IPS DF 6.9 (cell line): ENCODE measurements at regions not wholly inside any gene's neighbourhood (a gene's known extent, or its start where the extent isn't known, plus 50 kb on each side); places are given as distances from the start of the nearest gene placed in this dataset.

Experiments
- DNase-seq: peaks from one replicate; pipeline ENCODE4 v3.0.0-alpha.2; 2013; ENCODE audit warnings: low read depth, low spot score
- H3K27ac ChIP-seq: one replicate; pipeline ENCODE4 v1.5.1; 2013; ENCODE audit warnings: low read length, control low read depth
- H3K27me3 ChIP-seq: 2 replicates; pipeline ENCODE4 v1.6.1; 2013; ENCODE audit warnings: mild to moderate bottlenecking, low read length; ENCODE audit not compliant: control insufficient read depth, insufficient read depth
- H3K36me3 ChIP-seq: 2 replicates; pipeline ENCODE4 v1.6.1; 2013; ENCODE audit warnings: low read length; ENCODE audit not compliant: control insufficient read depth, insufficient read depth
- H3K4me1 ChIP-seq: 2 replicates; pipeline ENCODE4 v1.6.1; 2013; ENCODE audit warnings: low read length; ENCODE audit not compliant: control insufficient read depth, insufficient read depth
- H3K4me3 ChIP-seq: 2 replicates; pipeline ENCODE4 v1.5.1; 2013; ENCODE audit warnings: mild to moderate bottlenecking, low read length
- H3K9me3 ChIP-seq: 2 replicates; pipeline ENCODE4 v1.6.1; 2013; ENCODE audit warnings: low read length, inconsistent platforms; ENCODE audit not compliant: control insufficient read depth, insufficient read depth
- WGBS: extraction: QIAGEN DNeasy Blood & Tissue Kit; methylation state at CpG from one replicate; pipeline ENCODE4 v1.1.7; 2013; ENCODE audit warnings: mixed read lengths, missing lambda C conversion rate; ENCODE audit not compliant: insufficient read length, insufficient coverage; 5-methylcytosine and 5-hydroxymethylcytosine counted together

DNA sequence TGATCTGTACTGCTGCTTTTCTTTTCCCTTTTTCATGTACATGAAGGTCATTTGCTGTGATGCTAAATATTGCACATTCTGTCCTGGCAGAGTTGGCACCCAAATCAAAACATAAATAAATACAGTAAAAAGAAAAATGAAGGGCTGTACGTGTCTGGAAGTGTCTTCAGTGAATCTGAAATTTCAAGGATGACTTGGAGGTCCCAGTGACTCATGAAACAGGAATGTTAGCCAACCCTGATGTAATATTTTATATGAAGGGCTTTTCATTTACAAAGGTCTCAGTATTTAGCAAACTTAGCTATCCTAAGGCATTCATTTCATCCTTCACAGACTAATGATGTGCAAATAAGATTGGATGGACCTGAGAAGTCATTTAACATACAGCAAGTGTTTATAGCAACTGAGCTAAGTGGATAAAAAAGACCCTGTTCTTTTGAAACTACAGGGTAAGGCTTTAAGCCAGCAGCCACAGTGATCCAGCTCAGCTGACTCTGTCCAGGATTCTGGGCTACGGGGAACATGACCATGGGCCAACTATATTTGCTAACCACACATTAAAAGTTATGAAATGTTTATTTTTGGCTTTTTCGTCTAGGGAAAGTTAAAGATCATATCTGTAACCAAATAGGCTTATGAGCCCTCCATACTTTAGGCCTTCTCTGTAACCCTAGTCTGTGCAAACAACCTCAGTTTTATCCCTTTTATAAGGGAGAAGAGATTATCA is 104.0 kb upstream of the DMRTA1 start:
- no peak overlapping the region for H3K4me3 ChIP-seq
- no peaks in the 10 kb centered on the region for H3K9me3 ChIP-seq
- H3K4me1 ChIP-seq: no peaks in the 10 kb centered on the region
- H3K27ac ChIP-seq: no peak overlapping the region
- no peak for DNase-seq
- H3K36me3 ChIP-seq: no peaks in the 10 kb centered on the region
- no CpG with 5 or more reads among the region's 3 CpGs for WGBS
- no peaks in the 10 kb centered on the region for H3K27me3 ChIP-seq

GRCh38 chr9:22343218-22343611 is 103.4 kb upstream of the DMRTA1 start:
- H3K9me3 ChIP-seq: no peaks in the 10 kb centered on the region
- no peak overlapping the region for H3K4me3 ChIP-seq
- no peaks in the 10 kb centered on the region for H3K4me1 ChIP-seq
- no peak overlapping the region for H3K27ac ChIP-seq
- no peak for DNase-seq
- H3K36me3 ChIP-seq: no peaks in the 10 kb centered on the region
- no CpG with 5 or more reads among the region's 1 CpG for WGBS
- H3K27me3 ChIP-seq: no peaks in the 10 kb centered on the region

- no CpG with 5 or more reads among the region's 13 CpGs for WGBS
- no peak for DNase-seq
- Histone ChIP-seq H3K36me3 (no peaks in the 10 kb centered on the region), H3K4me1 (no peaks in the 10 kb centered on the region), H3K27ac (no peak overlapping the region), H3K9me3 (no peaks in the 10 kb centered on the region), H3K27me3 (0 out of 2 replicates have a peak, but pooled peaks cover 2% of the 10 kb centered on the region), H3K4me3 (no peak overlapping the region)
Measured at GRCh38 chr9:22354699-22355384, 91.8 kb upstream of the DMRTA1 start.

- no peaks in the 10 kb centered on the region for H3K9me3 ChIP-seq
- no peak for DNase-seq
- WGBS: no CpG with 5 or more reads among the region's 5 CpGs
- no peak overlapping the region for H3K4me3 ChIP-seq
- no peak overlapping the region for H3K27ac ChIP-seq
- H3K4me1 ChIP-seq: no peaks in the 10 kb centered on the region
- no peaks in the 10 kb centered on the region for H3K36me3 ChIP-seq
- 0 out of 2 replicates have a peak, but pooled peaks cover 2% of the 10 kb centered on the region for H3K27me3 ChIP-seq
Measured at GRCh38 chr9:22356985-22357384, 89.6 kb upstream of the DMRTA1 start.

DNA sequence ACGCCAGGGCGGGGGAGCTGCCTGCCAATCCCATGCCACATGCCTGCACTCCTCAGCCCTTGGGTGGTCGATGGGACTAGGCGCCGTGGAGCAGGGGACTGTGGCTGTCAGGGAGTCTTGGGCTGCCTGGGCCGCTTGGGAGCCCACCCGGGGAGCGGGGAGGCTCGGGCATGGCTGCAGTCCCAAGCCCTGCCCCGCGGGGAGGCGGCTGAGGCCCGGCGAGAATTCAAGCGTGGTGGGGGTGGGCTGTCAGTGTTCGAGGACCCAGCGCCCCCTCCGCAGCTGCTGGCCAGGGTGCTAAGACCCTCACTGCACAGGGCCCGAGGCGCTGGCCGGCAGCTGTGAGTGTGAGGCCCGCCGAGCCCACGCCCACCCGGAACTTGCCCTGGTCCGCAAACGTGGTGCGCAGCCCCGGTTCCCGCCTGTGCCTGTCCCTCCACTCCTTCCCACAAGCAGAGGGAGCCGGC is 83.2 kb upstream of the DMRTA1 start:
- Histone ChIP-seq H3K4me3 (no peak overlapping the region), H3K36me3 (no peaks in the 10 kb centered on the region), H3K27ac (no peak overlapping the region), H3K4me1 (no peaks in the 10 kb centered on the region), H3K9me3 (no peaks in the 10 kb centered on the region), H3K27me3 (no peaks in the 10 kb centered on the region)
- no CpG with 5 or more reads among the region's 31 CpGs for WGBS
- no peak for DNase-seq

DNA sequence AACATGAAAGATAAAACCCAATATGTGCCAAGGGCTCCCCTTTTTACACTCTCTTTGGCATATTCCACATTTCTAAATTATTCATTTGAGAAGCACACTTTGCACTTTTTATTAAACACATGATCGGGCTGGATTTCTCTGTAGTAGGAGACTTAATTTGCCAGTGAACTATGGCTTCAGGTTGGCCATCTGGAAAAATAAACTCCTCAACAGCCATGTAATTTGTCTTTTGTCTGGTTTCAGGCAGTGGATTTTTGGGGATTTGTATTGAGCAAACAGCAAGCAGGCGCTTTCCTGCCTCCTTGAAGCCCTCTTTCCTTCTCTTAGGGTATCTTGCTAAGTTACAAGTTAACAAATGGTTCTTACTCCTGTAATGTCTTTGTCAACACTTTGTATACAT is 73.0 kb upstream of the DMRTA1 start:
- Histone ChIP-seq H3K27ac (no peak overlapping the region), H3K27me3 (no peaks in the 10 kb centered on the region), H3K9me3 (no peaks in the 10 kb centered on the region), H3K4me1 (no peaks in the 10 kb centered on the region), H3K36me3 (no peaks in the 10 kb centered on the region), H3K4me3 (no peak overlapping the region)
- no peak for DNase-seq
- WGBS: no CpG with 5 or more reads among the region's 2 CpGs

DNA sequence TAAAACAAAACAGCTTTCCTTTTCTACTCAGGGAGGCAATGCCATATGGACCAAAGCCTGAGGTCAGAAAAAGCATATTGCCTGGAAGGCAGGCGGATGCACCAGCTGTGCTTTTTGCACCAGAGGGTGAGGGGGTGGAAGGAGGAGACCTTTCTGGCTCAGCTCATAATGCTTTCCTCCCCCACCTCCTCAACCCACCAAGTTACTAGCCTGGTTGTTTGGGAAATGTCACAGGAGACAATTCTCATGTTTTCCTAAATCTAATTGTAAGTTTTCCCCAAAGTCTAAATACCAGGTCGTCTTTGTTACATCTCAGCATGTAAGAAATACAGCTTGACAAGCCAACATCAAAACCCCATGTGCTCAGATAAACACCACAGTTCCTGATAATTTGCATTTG is 72.6 kb upstream of the DMRTA1 start:
- Histone ChIP-seq H3K27ac (no peak overlapping the region), H3K27me3 (no peaks in the 10 kb centered on the region), H3K4me1 (no peaks in the 10 kb centered on the region), H3K36me3 (no peaks in the 10 kb centered on the region), H3K4me3 (no peak overlapping the region), H3K9me3 (no peaks in the 10 kb centered on the region)
- no CpG with 5 or more reads among the region's 2 CpGs for WGBS
- no peak for DNase-seq

DNA sequence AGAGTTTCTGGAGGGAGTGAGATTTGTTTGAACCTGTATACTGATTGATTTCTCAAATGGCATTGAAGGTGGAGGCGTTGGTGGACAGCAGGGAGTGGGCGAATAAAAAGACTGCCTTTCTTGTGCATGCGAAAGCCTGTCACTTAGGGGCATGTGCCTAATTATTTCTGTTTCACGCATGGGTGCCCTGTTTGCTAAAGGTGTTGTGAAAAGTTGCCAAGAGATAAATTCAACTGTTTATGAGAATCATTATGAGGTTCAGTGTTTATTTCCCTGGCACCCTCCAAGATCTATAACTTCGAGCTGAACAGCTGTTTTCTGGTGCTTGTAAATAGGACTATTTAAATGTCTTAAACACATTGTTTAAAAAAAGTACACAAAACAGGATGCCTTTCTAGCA is 67.4 kb upstream of the DMRTA1 start:
- Histone ChIP-seq H3K4me3 (no peak overlapping the region), H3K27me3 (no peaks in the 10 kb centered on the region), H3K9me3 (no peaks in the 10 kb centered on the region), H3K36me3 (no peaks in the 10 kb centered on the region), H3K4me1 (no peaks in the 10 kb centered on the region), H3K27ac (no peak overlapping the region)
- no CpG with 5 or more reads among the region's 5 CpGs for WGBS
- no peak for DNase-seq

GRCh38 chr9:22381170-22381569 is 65.5 kb upstream of the DMRTA1 start:
- no peaks in the 10 kb centered on the region for H3K4me1 ChIP-seq
- no peak overlapping the region for H3K4me3 ChIP-seq
- H3K9me3 ChIP-seq: no peaks in the 10 kb centered on the region
- H3K36me3 ChIP-seq: no peaks in the 10 kb centered on the region
- H3K27me3 ChIP-seq: no peaks in the 10 kb centered on the region
- H3K27ac ChIP-seq: no peak overlapping the region
- no CpG with 5 or more reads among the region's 1 CpG for WGBS
- no peak for DNase-seq

DNA sequence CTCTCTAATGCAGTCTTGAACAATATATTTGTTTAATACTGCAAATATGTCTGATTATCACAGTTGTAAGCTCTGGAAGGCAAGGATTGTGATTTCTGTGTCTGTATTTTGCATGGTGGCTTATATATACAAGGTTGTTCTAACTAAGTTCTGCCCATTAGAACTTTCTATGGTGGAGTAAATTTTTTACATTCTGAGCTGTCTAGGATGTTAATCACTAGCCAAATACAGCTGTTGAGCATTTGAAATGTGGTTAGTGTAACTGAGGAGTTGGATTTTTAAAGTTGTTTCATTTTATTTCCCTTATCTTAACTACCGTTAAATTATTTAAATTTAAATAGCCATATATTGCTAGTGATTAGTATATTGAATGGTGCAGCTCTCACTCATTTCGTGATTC is 64.3 kb upstream of the DMRTA1 start:
- Histone ChIP-seq H3K9me3 (no peaks in the 10 kb centered on the region), H3K4me3 (no peak overlapping the region), H3K27ac (no peak overlapping the region), H3K4me1 (no peaks in the 10 kb centered on the region), H3K36me3 (no peaks in the 10 kb centered on the region), H3K27me3 (no peaks in the 10 kb centered on the region)
- WGBS: no CpG with 5 or more reads among the region's 2 CpGs
- no peak for DNase-seq

- H3K9me3 ChIP-seq: no peaks in the 10 kb centered on the region
- no peaks in the 10 kb centered on the region for H3K4me1 ChIP-seq
- H3K27me3 ChIP-seq: no peaks in the 10 kb centered on the region
- DNase-seq: no peak
- H3K36me3 ChIP-seq: no peaks in the 10 kb centered on the region
- H3K27ac ChIP-seq: no peak overlapping the region
- no peak overlapping the region for H3K4me3 ChIP-seq
- no CpG with 5 or more reads among the region's 2 CpGs for WGBS
Measured at GRCh38 chr9:22383718-22384117, 62.9 kb upstream of the DMRTA1 start.
